ENCODE measurements at regions not wholly inside any gene's neighbourhood (a gene's known extent, or its start where the extent isn't known, plus 50 kb on each side); places are given as distances from the start of the nearest gene placed in this dataset.

- Histone ChIP-seq H3K4me3 (no peak overlapping the region), H3K4me1 (no peaks in the 10 kb centered on the region), H3K27ac (no peak overlapping the region), H3K36me3 (no peaks in the 10 kb centered on the region), H3K9me3 (no peaks in the 10 kb centered on the region), H3K27me3 (no peaks in the 10 kb centered on the region)
- no peak for DNase-seq
- TF ChIP-seq POLR2A (IDR thresholded peaks at IDR 0.05) (no peak), CTCF (IDR thresholded peaks at IDR 0.05) (no peak)
- intact Hi-C loops (cut with DNase I; ENCODE audit: low total_unique reads): no loop called here
Measured at GRCh38 chr2:40824278-40824677, 372.4 kb upstream of the SLC8A1 start.

GRCh38 chr2:40827392-40827791, 375.5 kb upstream of the SLC8A1 start:
- H3K4me3 ChIP-seq: no peak overlapping the region
- no peaks in the 10 kb centered on the region for H3K9me3 ChIP-seq
- TF ChIP-seq POLR2A (IDR thresholded peaks at IDR 0.05) (no peak), CTCF (IDR thresholded peaks at IDR 0.05) (no peak)
- no peak overlapping the region for H3K27ac ChIP-seq
- no peaks in the 10 kb centered on the region for H3K4me1 ChIP-seq
- DNase-seq: no peak
- intact Hi-C loops (cut with DNase I; ENCODE audit: low total_unique reads): no loop called here
- H3K27me3 ChIP-seq: no peaks in the 10 kb centered on the region
- H3K36me3 ChIP-seq: no peaks in the 10 kb centered on the region

DNA sequence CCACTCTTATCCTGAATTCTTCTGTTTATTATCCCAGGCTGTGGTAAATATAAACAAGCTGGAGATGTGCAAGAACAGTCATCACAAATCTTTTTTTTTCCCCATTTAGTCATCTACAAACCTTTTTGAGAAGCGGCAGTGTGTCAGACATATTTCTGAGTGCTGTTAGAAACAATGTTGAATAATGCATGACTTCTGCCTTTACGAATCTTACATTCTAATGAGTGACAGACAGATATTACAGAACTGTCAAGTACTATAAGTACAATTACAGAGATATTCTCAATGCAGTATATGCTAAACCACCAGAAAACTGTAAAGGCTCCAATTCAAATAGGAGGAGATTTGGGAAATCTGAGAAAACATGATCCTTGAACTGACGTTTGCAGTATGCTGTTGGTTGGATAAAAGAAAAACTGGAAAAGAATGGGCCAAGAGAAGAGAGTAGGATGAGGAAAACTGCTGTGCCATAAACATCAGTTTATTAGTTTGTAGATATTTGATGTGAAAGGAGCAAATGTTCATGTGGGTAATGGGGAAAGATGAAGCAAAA, 379.5 kb upstream of the SLC8A1 start:
- intact Hi-C loops (cut with DNase I; ENCODE audit: low total_unique reads): no loop called here
- Histone ChIP-seq H3K27ac (no peak overlapping the region), H3K4me1 (no peaks in the 10 kb centered on the region), H3K9me3 (no peaks in the 10 kb centered on the region), H3K4me3 (no peak overlapping the region), H3K36me3 (no peaks in the 10 kb centered on the region), H3K27me3 (no peaks in the 10 kb centered on the region)
- no peak for DNase-seq
- TF ChIP-seq POLR2A (IDR thresholded peaks at IDR 0.05) (no peak), CTCF (IDR thresholded peaks at IDR 0.05) (no peak)

DNA sequence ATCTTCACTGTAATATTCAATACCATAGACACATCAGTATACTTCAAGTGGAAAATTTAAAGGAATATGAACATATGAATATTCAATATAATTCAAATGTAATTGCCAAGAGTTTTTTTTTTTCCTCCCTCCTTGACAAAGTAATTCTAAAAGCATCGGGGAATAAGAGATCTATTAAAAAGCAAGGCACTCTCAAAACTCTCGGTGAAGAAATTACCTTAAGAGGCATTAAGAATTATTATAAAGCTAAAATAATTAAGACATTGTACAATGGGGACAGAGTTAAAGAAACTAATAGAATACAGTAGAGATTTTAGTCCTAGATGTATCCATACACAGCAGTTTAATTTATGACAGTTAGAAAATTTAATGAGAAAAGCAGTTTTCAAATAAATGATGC, 390.0 kb upstream of the SLC8A1 start:
- peaks cover 0 to 4% of the 10 kb centered on the region in 2 donors for H3K9me3 ChIP-seq
- intact Hi-C loops (cut with DNase I; ENCODE audit: low total_unique reads): no loop called here
- H3K4me3 ChIP-seq: no peak overlapping the region
- H3K27ac ChIP-seq: no peak overlapping the region
- TF ChIP-seq CTCF (IDR thresholded peaks at IDR 0.05) (no peak), POLR2A (IDR thresholded peaks at IDR 0.05) (no peak)
- no peaks in the 10 kb centered on the region for H3K36me3 ChIP-seq
- DNase-seq: no peak
- no peaks in the 10 kb centered on the region for H3K27me3 ChIP-seq
- H3K4me1 ChIP-seq: no peaks in the 10 kb centered on the region

GRCh38 chr2:40844353-40845277, 392.7 kb upstream of the SLC8A1 start:
- Histone ChIP-seq H3K4me3 (no peak overlapping the region), H3K27me3 (no peaks in the 10 kb centered on the region), H3K36me3 (no peaks in the 10 kb centered on the region), H3K27ac (no peak overlapping the region), H3K4me1 (no peaks in the 10 kb centered on the region), H3K9me3 (peaks cover 0 to 4% of the 10 kb centered on the region in 2 donors)
- no peak for DNase-seq
- TF ChIP-seq POLR2A (IDR thresholded peaks at IDR 0.05) (no peak), CTCF (IDR thresholded peaks at IDR 0.05) (no peak)
- intact Hi-C loops (cut with DNase I; ENCODE audit: low total_unique reads): no loop called here

All from uterus (tissue), 3 donors.